ENCODE measurements at regions not wholly inside any gene's neighbourhood (a gene's known extent, or its start where the extent isn't known, plus 50 kb on each side); places are given as distances from the start of the nearest gene placed in this dataset.

DNA sequence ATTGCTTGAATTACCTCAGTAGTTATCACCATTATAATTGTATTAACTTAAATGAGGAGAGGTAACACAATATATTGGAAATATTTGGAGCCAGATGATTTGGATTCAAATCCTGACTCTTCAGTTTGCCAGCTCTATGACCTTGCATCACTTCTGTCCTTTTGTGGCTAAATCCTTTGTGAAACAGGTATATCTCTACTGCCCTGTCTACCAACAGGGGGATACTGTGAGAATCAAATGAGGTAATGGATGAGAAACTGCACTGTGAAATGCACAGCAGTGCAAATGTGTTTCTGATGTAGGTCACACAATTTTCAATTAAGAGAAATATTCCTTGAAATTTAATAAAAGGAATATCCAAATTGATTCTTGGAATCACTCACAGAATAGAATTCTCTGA is 58.8 kb downstream of the CCDC54 start:
- no peak for TF ChIP-seq CTCF (IDR thresholded peaks at IDR 0.05)

DNA sequence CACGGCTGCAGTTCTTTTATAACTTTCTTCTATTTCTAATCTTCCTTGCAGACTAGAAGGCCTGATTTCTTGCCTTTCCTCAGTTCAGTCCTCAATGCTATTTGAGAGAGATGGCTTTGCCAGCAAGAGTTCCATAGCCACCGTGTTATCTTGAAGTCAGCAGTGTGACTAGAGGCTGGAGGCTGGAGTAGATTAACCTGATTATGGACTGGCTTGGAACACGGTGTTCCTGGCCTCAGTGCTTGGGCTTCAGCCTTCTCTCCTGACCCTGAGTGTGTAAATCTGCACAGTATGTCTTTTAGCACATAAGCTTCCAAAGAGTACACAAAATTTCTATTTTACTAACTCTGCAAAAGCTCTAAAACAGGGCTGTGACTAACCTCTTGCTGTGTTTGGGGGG is 61.4 kb downstream of the CCDC54 start:
- TF ChIP-seq CTCF (IDR thresholded peaks at IDR 0.05) = no peak

DNA sequence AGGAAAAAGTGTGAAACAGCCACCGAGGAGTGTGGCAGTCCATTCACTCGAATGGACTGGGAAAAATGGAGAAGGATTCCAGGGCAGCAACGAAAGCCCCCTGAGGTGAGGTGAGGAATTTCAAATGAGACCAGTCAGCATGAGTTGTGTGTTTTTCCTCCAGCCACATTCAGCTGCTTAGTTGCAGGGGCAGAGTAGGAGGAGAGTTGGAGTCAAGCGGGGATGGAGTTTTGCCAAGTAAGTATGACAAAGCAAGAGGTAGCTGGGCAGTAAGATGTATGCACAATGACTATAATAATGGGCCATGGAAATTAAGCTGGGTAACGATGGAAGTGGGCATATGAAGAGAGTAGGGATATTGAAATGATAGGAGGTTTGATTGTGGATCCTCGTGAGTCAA is 64.4 kb downstream of the CCDC54 start:
- no peak for TF ChIP-seq CTCF (IDR thresholded peaks at IDR 0.05)

DNA sequence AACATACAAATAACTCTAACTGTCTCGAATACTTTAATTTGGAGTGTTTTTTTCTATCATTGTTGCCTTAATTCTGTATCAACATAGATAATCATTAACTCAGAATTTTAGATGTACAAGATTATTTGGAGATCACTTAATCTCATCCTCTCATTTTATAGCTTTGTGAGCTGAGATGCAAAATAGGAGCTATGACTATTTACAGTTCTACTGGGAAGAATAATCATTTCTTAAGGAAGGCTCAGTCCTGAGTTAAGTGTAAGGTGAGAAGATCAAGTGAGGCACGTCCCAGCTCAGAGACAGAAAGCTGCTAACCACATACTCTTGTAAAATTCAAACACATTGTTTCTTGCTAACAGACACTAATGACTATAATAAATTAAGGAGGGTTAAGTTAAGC is 66.2 kb downstream of the CCDC54 start:
- no peak for TF ChIP-seq CTCF (IDR thresholded peaks at IDR 0.05)

DNA sequence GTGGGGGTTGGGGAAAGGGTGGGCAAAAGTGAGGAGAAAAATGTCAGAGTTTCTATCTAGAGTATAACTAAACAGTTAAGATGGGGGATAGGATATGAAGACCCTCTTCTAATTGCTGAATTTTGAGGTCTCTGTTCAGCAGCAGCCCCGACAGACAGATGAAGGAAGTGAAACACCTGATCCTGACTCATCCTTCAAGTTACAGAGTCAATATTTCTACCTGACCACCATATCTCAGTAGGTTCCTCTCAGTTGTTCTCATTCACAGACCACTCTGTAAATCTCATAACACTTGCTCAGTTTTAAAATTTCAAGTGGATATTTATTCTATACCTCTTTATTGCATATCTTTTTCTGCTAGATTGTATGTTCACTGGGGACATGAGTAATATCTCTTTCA is 69.5 kb downstream of the CCDC54 start:
- TF ChIP-seq CTCF (IDR thresholded peaks at IDR 0.05) = no peak

- TF ChIP-seq CTCF (IDR thresholded peaks at IDR 0.05) = no peak
Observed at GRCh38 chr3:107450254-107450893, 72.4 kb upstream of the BBX start.

DNA sequence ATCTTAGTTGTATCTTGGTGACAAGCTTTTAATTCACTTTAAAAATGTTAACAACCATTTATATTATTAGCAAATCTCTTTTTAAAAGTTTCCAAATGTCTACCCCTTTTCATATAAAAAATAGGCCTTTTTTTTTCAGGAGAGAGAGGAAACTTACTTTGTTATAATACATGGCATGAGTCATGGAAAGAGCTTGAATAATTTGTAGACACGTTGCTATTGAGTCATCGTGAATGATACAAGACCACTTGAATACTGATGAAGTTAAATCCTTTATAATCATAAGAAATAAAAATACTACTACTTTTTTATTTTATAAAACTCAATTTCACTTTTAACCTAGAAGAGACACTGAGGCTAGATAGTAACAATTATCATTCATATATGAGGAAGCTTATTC is 70.3 kb upstream of the BBX start:
- TF ChIP-seq CTCF (IDR thresholded peaks at IDR 0.05) = no peak

DNA sequence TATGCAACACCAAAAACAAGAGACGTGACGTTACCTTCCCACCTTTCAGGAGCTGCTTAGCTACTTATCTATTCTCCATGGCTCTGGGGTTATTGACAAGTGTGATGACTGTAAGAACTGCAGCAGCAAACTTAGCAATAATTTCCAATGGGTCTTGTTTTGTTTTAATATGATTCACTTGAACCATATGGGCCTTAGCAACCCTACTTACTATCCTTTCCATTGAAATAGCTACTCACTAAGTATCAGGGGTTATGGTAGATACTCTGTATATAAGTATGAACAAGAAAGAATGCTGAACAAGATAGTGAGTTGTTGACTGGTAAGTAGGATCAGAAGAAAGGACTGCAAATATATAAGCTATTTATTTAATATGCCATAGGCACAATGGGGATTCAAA is 69.3 kb upstream of the BBX start:
- no peak for TF ChIP-seq CTCF (IDR thresholded peaks at IDR 0.05)

Data from LNCAP (cell line).